ENCODE measurements at regions not wholly inside any gene's neighbourhood (a gene's known extent, or its start where the extent isn't known, plus 50 kb on each side); places are given as distances from the start of the nearest gene placed in this dataset.
A peak's percentile ranks its signal among the peaks of the same experiment; 100 is the strongest.

- peak overlapping the region; percentile 86 for H3K27ac Mint-ChIP-seq
- H3K4me1 Mint-ChIP-seq (ENCODE audit: low read depth): peaks cover 80% of the 10 kb centered on the region
- peaks cover 6% of the 10 kb centered on the region for H3K9me3 Mint-ChIP-seq
- intact Hi-C loops (cut with micrococcal nuclease): no loop called here
- H3K36me3 Mint-ChIP-seq (ENCODE audit: low read depth): peaks cover 28% of the 10 kb centered on the region
- H3K4me3 Mint-ChIP-seq: peak overlapping the region; percentile 32
- H3K27me3 Mint-ChIP-seq (ENCODE audit: insufficient read depth): no peaks in the 10 kb centered on the region
- DNase-seq (ENCODE audit: low spot score): no peak
These were observed 59.2 kb upstream of the ARHGEF3 start for GRCh38 chr3:56860939-56861338.

DNA sequence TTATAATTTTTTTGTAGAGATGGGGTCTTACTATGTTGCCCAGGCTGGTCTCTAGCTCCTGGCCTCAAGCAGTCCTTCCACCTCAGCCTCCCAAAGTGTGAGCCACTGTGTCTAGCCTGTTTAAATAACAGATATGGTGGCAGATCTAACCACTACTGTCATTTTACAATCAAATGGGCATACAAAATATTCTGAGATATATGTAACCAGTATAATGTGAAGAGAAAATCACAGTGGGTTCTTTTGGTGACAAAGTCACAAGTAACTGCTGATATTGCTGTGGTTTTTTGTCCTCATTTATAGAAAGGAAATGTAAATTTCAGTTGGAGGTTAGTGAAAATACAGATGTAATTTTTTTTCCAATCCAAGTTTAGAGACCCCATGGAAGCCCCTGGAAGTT lies 58.6 kb upstream of the ARHGEF3 start:
- DNase-seq (ENCODE audit: low spot score): no peak
- H3K27me3 Mint-ChIP-seq (ENCODE audit: insufficient read depth): no peaks in the 10 kb centered on the region
- H3K9me3 Mint-ChIP-seq: peaks cover 6% of the 10 kb centered on the region
- intact Hi-C loops (cut with micrococcal nuclease): no loop called here
- peaks cover 28% of the 10 kb centered on the region for H3K36me3 Mint-ChIP-seq (ENCODE audit: low read depth)
- peak overlapping the region; percentile 86 for H3K27ac Mint-ChIP-seq
- H3K4me1 Mint-ChIP-seq (ENCODE audit: low read depth): peaks cover 80% of the 10 kb centered on the region
- H3K4me3 Mint-ChIP-seq: peak overlapping the region; percentile 32

DNA sequence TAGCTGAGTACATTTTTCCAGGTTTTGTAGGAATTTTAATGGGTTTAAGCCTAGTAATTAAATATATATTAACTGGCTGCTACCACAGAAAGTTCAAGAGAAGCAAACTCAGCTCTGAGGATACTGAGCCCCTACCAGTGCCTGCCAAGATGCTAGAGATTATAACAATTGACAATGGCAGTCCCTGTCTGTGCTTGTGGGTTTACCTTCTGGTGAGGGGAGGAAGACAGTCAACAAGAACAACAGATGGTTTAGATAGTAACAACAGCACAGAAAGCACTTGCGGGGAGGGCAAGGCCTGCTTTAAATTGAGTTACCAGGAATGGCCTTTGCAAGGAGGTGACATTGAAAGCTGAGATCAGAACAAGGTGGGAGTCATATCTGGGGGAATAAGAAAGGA lies 56.6 kb upstream of the ARHGEF3 start:
- H3K4me1 Mint-ChIP-seq (ENCODE audit: low read depth): peaks cover 71% of the 10 kb centered on the region
- H3K9me3 Mint-ChIP-seq: no peaks in the 10 kb centered on the region
- peaks cover 2% of the 10 kb centered on the region for H3K27me3 Mint-ChIP-seq (ENCODE audit: insufficient read depth)
- H3K4me3 Mint-ChIP-seq: no peak overlapping the region
- DNase-seq (ENCODE audit: low spot score): no peak
- H3K27ac Mint-ChIP-seq: peak overlapping the region; percentile 2
- H3K36me3 Mint-ChIP-seq (ENCODE audit: low read depth): peaks cover 20% of the 10 kb centered on the region
- intact Hi-C loops (cut with micrococcal nuclease): no loop called here

- intact Hi-C loops (cut with micrococcal nuclease): loop anchor here (2.0 kb wide), 1 partner anchor 132 kb away; no protein-coding TSS in a partner anchor
- Mint-ChIP-seq H3K27ac (no peak overlapping the region), H3K36me3 (ENCODE audit: low read depth) (peaks cover 17% of the 10 kb centered on the region), H3K9me3 (no peaks in the 10 kb centered on the region), H3K4me1 (ENCODE audit: low read depth) (peaks cover 60% of the 10 kb centered on the region), H3K4me3 (no peak overlapping the region), H3K27me3 (ENCODE audit: insufficient read depth) (peaks cover 2% of the 10 kb centered on the region)
- DNase-seq (ENCODE audit: low spot score): no peak
These were observed 55.4 kb upstream of the ARHGEF3 start for GRCh38 chr3:56857178-56857577.

DNA sequence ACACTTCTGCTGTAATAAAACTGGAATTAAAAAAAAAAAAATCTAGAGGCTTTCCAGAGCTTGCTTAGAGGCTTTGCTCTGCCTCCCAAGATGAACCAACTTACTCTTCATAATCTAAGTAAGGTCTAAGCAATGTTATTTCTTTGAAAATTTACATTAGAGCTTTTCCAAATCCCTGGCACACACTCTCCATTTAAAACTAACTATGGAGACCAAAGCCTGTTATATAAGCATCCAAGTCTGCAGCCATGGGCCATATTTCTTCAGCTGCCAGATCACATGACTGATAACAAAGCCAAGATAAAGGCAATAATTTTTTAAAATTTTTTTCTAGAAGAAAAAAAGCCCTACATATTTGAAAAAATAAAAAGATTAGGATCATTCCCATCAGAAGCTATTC lies 55.0 kb upstream of the ARHGEF3 start:
- Mint-ChIP-seq H3K27ac (no peak overlapping the region), H3K9me3 (no peaks in the 10 kb centered on the region), H3K27me3 (ENCODE audit: insufficient read depth) (peaks cover 2% of the 10 kb centered on the region), H3K36me3 (ENCODE audit: low read depth) (peaks cover 16% of the 10 kb centered on the region), H3K4me3 (no peak overlapping the region), H3K4me1 (ENCODE audit: low read depth) (peaks cover 56% of the 10 kb centered on the region)
- DNase-seq (ENCODE audit: low spot score): no peak
- intact Hi-C loops (cut with micrococcal nuclease): loop anchor here (2.0 kb wide), 1 partner anchor 132 kb away; no protein-coding TSS in a partner anchor

- no peak overlapping the region for H3K27ac Mint-ChIP-seq
- DNase-seq (ENCODE audit: low spot score): no peak
- H3K9me3 Mint-ChIP-seq: peaks cover 3% of the 10 kb centered on the region
- no peak overlapping the region for H3K4me3 Mint-ChIP-seq
- H3K27me3 Mint-ChIP-seq (ENCODE audit: insufficient read depth): peaks cover 2% of the 10 kb centered on the region
- H3K36me3 Mint-ChIP-seq (ENCODE audit: low read depth): peaks cover 16% of the 10 kb centered on the region
- H3K4me1 Mint-ChIP-seq (ENCODE audit: low read depth): peaks cover 48% of the 10 kb centered on the region
- intact Hi-C loops (cut with micrococcal nuclease): loop anchor here (2.0 kb wide), 1 partner anchor 133 kb away; no protein-coding TSS in a partner anchor
These were observed 54.2 kb upstream of the ARHGEF3 start for GRCh38 chr3:56855856-56856512.

GRCh38 chr3:56854856-56855611 lies 53.3 kb upstream of the ARHGEF3 start:
- intact Hi-C loops (cut with micrococcal nuclease): no loop called here
- H3K27me3 Mint-ChIP-seq (ENCODE audit: insufficient read depth): peaks cover 2% of the 10 kb centered on the region

GRCh38 chr3:56851966-56852884 lies 50.5 kb upstream of the ARHGEF3 start:
- Mint-ChIP-seq H3K4me3 (no peak overlapping the region), H3K4me1 (ENCODE audit: low read depth) (peaks cover 35% of the 10 kb centered on the region), H3K27ac (no peak overlapping the region), H3K36me3 (ENCODE audit: low read depth) (peaks cover 12% of the 10 kb centered on the region), H3K27me3 (ENCODE audit: insufficient read depth) (peaks cover 2% of the 10 kb centered on the region), H3K9me3 (peaks cover 4% of the 10 kb centered on the region)
- no peak for DNase-seq (ENCODE audit: low spot score)
- intact Hi-C loops (cut with micrococcal nuclease): no loop called here

More at GRCh38 chr3:56854856-56855611, 53.3 kb upstream of the ARHGEF3 start:
- Mint-ChIP-seq H3K27ac (peak overlapping the region; percentile 43), H3K4me3 (no peak overlapping the region), H3K9me3 (peaks cover 4% of the 10 kb centered on the region), H3K4me1 (ENCODE audit: low read depth) (peaks cover 39% of the 10 kb centered on the region), H3K36me3 (ENCODE audit: low read depth) (peaks cover 17% of the 10 kb centered on the region)
- no peak for DNase-seq (ENCODE audit: low spot score)
